Aorta (tissue), 5 donors: ENCODE measurements at regions not wholly inside any gene's neighbourhood (a gene's known extent, or its start where the extent isn't known, plus 50 kb on each side); places are given as distances from the start of the nearest gene placed in this dataset.

Experiments
- ATAC-seq: fragments of 200-7000 bp; cut with Tn5 transposase; one replicate; pipeline ENCODE4 v1.9.1; 2022; ENCODE audit warnings: moderate library complexity; ENCODE audit not compliant: low FRiP score
- DNase-seq, 2 donors: peaks; one replicate each; pipeline ENCODE4 v3.0.0-alpha.2; 2020
- H3K27ac ChIP-seq, 2 donors: one replicate each; pipeline ENCODE4 v1.5.1; 2013; ENCODE audit warnings: low read length in 2 of 2, mild to moderate bottlenecking in 2 of 2, moderate library complexity in 2 of 2, control low read depth in 1 of 2, inconsistent platforms in 1 of 2, low read depth in 1 of 2
- H3K27me3 ChIP-seq, 2 donors: one replicate each; pipeline ENCODE4 v1.6.1; 2013; ENCODE audit warnings: control low read depth in 1 of 2, low read length in 1 of 2, mild to moderate bottlenecking in 1 of 2, moderate library complexity in 1 of 2; ENCODE audit not compliant: insufficient read depth in 2 of 2, control insufficient read depth in 1 of 2
- H3K36me3 ChIP-seq, 2 donors: one replicate each; pipeline ENCODE4 v1.6.1; 2013; ENCODE audit warnings: control low read depth in 1 of 2, low read length in 1 of 2, mild to moderate bottlenecking in 1 of 2; ENCODE audit not compliant: insufficient read depth in 2 of 2, control insufficient read depth in 1 of 2
- H3K4me1 ChIP-seq, 2 donors: one replicate each; pipeline ENCODE4 v1.6.1; 2013; ENCODE audit warnings: low read length in 2 of 2, control low read depth in 1 of 2, mild to moderate bottlenecking in 1 of 2, moderate library complexity in 1 of 2; ENCODE audit not compliant: insufficient read depth in 2 of 2, control insufficient read depth in 1 of 2
- H3K4me3 ChIP-seq, 2 donors: one replicate each; pipeline ENCODE4 v1.5.1; 2013; ENCODE audit warnings: low read length in 2 of 2, control low read depth in 1 of 2, mild to moderate bottlenecking in 1 of 2
- H3K9me3 ChIP-seq: one replicate; pipeline ENCODE4 v1.6.1; 2013; ENCODE audit warnings: mild to moderate bottlenecking, low read length; ENCODE audit not compliant: control insufficient read depth
- WGBS, 2 donors: extraction: QIAGEN DNeasy Blood & Tissue Kit; methylation state at CpG; one replicate each; pipeline ENCODE4 v1.1.7; 2013; 5-methylcytosine and 5-hydroxymethylcytosine counted together
- intact Hi-C, 2 donors: fragments of 100-400 bp; cut with DNase I; formaldehyde crosslinking; loops; one replicate each; pipeline versions ENCODE4 v1.14.2 to v1.15.0; 2022
- donor health status: healthy with polysubstance abuse.
- donor health status: Bipolar disorder and iron deficiency.
- donor health status: DM: no; HTN: no; CAD: no.
- donor health status: DM: no; HTN: no; CAD: no.
- donor health status: DM: yes; HTN: yes; CAD: no.

- H3K27ac ChIP-seq = no peak overlapping the region
- no peak for ATAC-seq
These were observed 108.1 kb downstream of the GNAT3 start for GRCh38 chr7:80403686-80404241.

GRCh38 chr7:80401708-80402107 lies 110.2 kb downstream of the GNAT3 start:
- intact Hi-C loops = no loop called here
- DNase-seq (no peak), ATAC-seq (no peak)
- no peak overlapping the region for H3K27ac ChIP-seq
- H3K9me3 ChIP-seq = no peaks in the 10 kb centered on the region
- no peaks in the 10 kb centered on the region for H3K4me1 ChIP-seq
- H3K36me3 ChIP-seq = no peaks in the 10 kb centered on the region
- WGBS, 2 donors = 80 to 86% methylated on average over 1 of the region's 1 CpG
- H3K4me3 ChIP-seq = no peak overlapping the region
- no peaks in the 10 kb centered on the region for H3K27me3 ChIP-seq

More at GRCh38 chr7:80403686-80404241, 108.1 kb downstream of the GNAT3 start:
- Histone ChIP-seq H3K27me3 (no peaks in the 10 kb centered on the region), H3K4me1 (no peaks in the 10 kb centered on the region), H3K9me3 (no peaks in the 10 kb centered on the region), H3K4me3 (no peak overlapping the region), H3K36me3 (no peaks in the 10 kb centered on the region)
- intact Hi-C loops = no loop called here
- DNase-seq = no peak
- WGBS, 2 donors = 37 to 38% methylated on average over 1 of the region's 1 CpG

GRCh38 chr7:80393786-80394185 lies 118.1 kb downstream of the GNAT3 start:
- intact Hi-C loops = loop anchor here (5.0 kb wide), 1 partner anchor 296 kb away; no protein-coding TSS in a partner anchor
- Histone ChIP-seq H3K27me3 (no peaks in the 10 kb centered on the region), H3K4me3 (no peak overlapping the region), H3K36me3 (no peaks in the 10 kb centered on the region), H3K9me3 (no peaks in the 10 kb centered on the region), H3K4me1 (no peaks in the 10 kb centered on the region), H3K27ac (no peak overlapping the region)
- WGBS, 2 donors = 86 to 89% methylated on average over 2 of the region's 2 CpGs
- ATAC-seq (no peak), DNase-seq (no peak)

GRCh38 chr7:80392229-80393169 lies 119.4 kb downstream of the GNAT3 start:
- Histone ChIP-seq H3K27me3 (no peaks in the 10 kb centered on the region), H3K27ac (no peak overlapping the region), H3K36me3 (no peaks in the 10 kb centered on the region), H3K9me3 (no peaks in the 10 kb centered on the region), H3K4me1 (no peaks in the 10 kb centered on the region), H3K4me3 (no peak overlapping the region)
- WGBS, 2 donors = 73 to 75% methylated on average over 4 of the region's 4 CpGs
- ATAC-seq = no peak
- intact Hi-C loops = loop anchor here (5.0 kb wide), 1 partner anchor 295 kb away; no protein-coding TSS in a partner anchor
- DNase-seq = no peak

- DNase-seq = no peak
- Histone ChIP-seq H3K36me3 (no peaks in the 10 kb centered on the region), H3K4me3 (no peak overlapping the region), H3K9me3 (no peaks in the 10 kb centered on the region), H3K27me3 (no peaks in the 10 kb centered on the region), H3K27ac (no peak overlapping the region), H3K4me1 (no peaks in the 10 kb centered on the region)
- ATAC-seq = no peak
- WGBS, 2 donors = 74 to 77% methylated on average over 4 of the region's 4 CpGs
- intact Hi-C loops = loop anchor here in 1 of 2 donors (10.0 kb wide), 1 partner anchor 253 kb away; the partner anchor contains the start of gene GNAI1
These were observed 124.2 kb downstream of the GNAT3 start for GRCh38 chr7:80387634-80388193.

GRCh38 chr7:80386686-80387085 lies 125.2 kb downstream of the GNAT3 start:
- H3K4me1 ChIP-seq = no peaks in the 10 kb centered on the region
- no peaks in the 10 kb centered on the region for H3K36me3 ChIP-seq
- DNase-seq (no peak), ATAC-seq (no peak)
- no peak overlapping the region for H3K27ac ChIP-seq
- no peaks in the 10 kb centered on the region for H3K27me3 ChIP-seq
- intact Hi-C loops = loop anchor here in 1 of 2 donors (10.0 kb wide), 1 partner anchor 252 kb away; the partner anchor contains the start of gene GNAI1
- no peak overlapping the region for H3K4me3 ChIP-seq
- H3K9me3 ChIP-seq = no peaks in the 10 kb centered on the region
- WGBS, 2 donors = 90 to 93% methylated on average over 3 of the region's 3 CpGs

- H3K27me3 ChIP-seq = no peaks in the 10 kb centered on the region
- ATAC-seq = peak; percentile 29
- no peak overlapping the region for H3K4me3 ChIP-seq
- intact Hi-C loops = loop anchor here in 1 of 2 donors (10.0 kb wide), 1 partner anchor 251 kb away; the partner anchor contains the start of gene GNAI1
- no peaks in the 10 kb centered on the region for H3K9me3 ChIP-seq
- no peaks in the 10 kb centered on the region for H3K36me3 ChIP-seq
- no peaks in the 10 kb centered on the region for H3K4me1 ChIP-seq
- no peak for DNase-seq
- no peak overlapping the region for H3K27ac ChIP-seq
These were observed 126.4 kb downstream of the GNAT3 start for GRCh38 chr7:80385508-80385907.

- DNase-seq (no peak), ATAC-seq (no peak)
- Histone ChIP-seq H3K4me3 (no peak overlapping the region), H3K27ac (no peak overlapping the region), H3K9me3 (no peaks in the 10 kb centered on the region), H3K36me3 (no peaks in the 10 kb centered on the region), H3K4me1 (no peaks in the 10 kb centered on the region), H3K27me3 (no peaks in the 10 kb centered on the region)
- intact Hi-C loops = loop anchor here in 1 of 2 donors (10.0 kb wide), 1 partner anchor 246 kb away; the partner anchor contains the start of gene GNAI1
- 72 to 78% methylated on average over 1 of the region's 1 CpG for WGBS, 2 donors
These were observed 130.9 kb downstream of the GNAT3 start for GRCh38 chr7:80380957-80381356.
